ENCODE measurements at regions not wholly inside any gene's neighbourhood (a gene's known extent, or its start where the extent isn't known, plus 50 kb on each side); places are given as distances from the start of the nearest gene placed in this dataset.

DNA sequence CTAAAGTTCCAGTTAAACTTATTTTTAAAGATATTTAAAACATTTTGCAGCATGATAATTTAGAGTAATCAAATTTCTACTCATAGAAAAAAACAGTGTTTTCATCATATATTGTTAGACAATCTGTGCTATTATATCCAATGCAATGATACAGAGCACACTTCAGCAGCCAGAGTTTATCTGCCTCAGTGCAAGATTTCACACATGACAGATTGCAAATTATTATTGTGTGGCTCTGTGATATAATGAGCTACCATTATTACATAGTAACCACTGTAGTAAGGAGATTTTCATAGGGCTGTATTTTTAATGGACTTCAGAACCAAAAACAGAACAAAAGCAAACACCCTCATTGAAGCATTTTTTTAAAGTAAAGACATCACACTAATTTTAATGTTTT is 762.4 kb downstream of the DSC3 start:
- TF ChIP-seq, protein P1, sequence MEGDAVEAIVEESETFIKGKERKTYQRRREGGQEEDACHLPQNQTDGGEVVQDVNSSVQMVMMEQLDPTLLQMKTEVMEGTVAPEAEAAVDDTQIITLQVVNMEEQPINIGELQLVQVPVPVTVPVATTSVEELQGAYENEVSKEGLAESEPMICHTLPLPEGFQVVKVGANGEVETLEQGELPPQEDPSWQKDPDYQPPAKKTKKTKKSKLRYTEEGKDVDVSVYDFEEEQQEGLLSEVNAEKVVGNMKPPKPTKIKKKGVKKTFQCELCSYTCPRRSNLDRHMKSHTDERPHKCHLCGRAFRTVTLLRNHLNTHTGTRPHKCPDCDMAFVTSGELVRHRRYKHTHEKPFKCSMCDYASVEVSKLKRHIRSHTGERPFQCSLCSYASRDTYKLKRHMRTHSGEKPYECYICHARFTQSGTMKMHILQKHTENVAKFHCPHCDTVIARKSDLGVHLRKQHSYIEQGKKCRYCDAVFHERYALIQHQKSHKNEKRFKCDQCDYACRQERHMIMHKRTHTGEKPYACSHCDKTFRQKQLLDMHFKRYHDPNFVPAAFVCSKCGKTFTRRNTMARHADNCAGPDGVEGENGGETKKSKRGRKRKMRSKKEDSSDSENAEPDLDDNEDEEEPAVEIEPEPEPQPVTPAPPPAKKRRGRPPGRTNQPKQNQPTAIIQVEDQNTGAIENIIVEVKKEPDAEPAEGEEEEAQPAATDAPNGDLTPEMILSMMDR (conservative IDR thresholded peaks at IDR 0.05) = no peak
- no peak for DNase-seq (ENCODE audit: extremely low spot score, unreplicated experiment)
- Mint-ChIP-seq H3K36me3 (no peaks in the 10 kb centered on the region), H3K4me1 (ENCODE audit: unreplicated experiment) (no peaks in the 10 kb centered on the region), H3K9me3 (no peaks in the 10 kb centered on the region), H3K27me3 (no peaks in the 10 kb centered on the region), H3K27ac (no peak overlapping the region), H3K4me3 (no peak overlapping the region)

DNA sequence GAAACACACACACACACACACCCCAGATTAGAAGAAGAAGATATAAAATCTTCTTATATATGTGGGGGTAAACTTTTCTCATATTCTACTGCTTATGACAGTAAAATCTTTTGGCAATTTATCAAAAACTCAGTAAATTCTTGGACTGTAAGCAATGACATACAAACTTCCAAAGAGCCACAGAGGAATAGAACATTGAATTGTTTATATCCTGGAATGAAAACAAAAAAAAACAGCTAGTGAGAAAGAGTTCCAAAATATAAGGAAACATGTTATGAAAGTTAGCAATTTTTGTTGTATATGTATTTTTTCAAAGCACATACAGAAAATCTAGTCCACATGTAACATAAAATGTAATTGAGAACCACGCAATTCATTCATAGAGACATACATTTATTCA is 764.9 kb downstream of the DSC3 start:
- Mint-ChIP-seq H3K27me3 (no peaks in the 10 kb centered on the region), H3K4me3 (no peak overlapping the region), H3K36me3 (no peaks in the 10 kb centered on the region), H3K9me3 (no peaks in the 10 kb centered on the region), H3K27ac (no peak overlapping the region), H3K4me1 (ENCODE audit: unreplicated experiment) (no peaks in the 10 kb centered on the region)
- TF ChIP-seq, protein P1 (conservative IDR thresholded peaks at IDR 0.05) = no peak
- no peak for DNase-seq (ENCODE audit: extremely low spot score, unreplicated experiment)

DNA sequence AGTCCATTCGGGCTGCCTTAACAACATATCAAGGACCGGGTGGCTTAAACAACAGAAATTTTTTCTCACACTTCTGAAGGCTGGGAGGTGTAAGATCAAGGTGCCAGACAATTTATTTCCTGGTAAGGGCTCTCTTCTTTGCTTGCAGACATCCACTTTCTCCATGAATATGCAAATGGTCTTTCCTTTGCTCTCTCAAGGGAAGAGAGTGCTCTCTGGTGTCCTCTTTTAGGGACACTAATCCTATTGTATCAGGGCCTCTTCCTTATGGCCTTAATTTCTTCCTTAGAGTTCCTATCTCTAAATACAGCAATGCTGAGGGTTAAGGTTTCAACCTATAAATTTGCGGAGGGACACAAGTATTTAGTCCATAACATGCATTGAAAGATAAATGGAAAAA is 770.8 kb downstream of the DSC3 start:
- no peak for DNase-seq (ENCODE audit: extremely low spot score, unreplicated experiment)
- Mint-ChIP-seq H3K36me3 (no peaks in the 10 kb centered on the region), H3K27ac (no peak overlapping the region), H3K4me3 (no peak overlapping the region), H3K27me3 (no peaks in the 10 kb centered on the region), H3K9me3 (no peaks in the 10 kb centered on the region), H3K4me1 (ENCODE audit: unreplicated experiment) (no peaks in the 10 kb centered on the region)
- TF ChIP-seq, protein P1 (conservative IDR thresholded peaks at IDR 0.05) = no peak

DNA sequence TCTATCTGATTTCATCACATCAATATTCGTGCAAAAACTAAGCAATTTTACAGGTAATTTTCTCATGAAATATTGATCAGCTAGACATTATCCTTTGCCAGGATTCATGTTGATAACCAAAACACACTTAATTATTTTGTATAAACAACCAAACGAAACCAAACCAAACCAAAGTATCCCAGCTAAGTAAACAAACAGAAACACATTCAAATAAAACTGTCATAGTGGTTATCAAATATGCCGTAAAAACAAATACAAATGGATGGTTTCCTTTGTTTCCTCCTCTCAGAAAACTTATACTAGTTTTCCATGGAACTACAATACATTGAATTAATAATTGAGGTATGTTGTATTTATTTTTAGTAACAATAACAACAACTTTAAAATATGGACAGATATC is 777.4 kb downstream of the DSC3 start:
- Mint-ChIP-seq H3K27me3 (no peaks in the 10 kb centered on the region), H3K27ac (no peak overlapping the region), H3K9me3 (no peaks in the 10 kb centered on the region), H3K4me3 (no peak overlapping the region), H3K4me1 (ENCODE audit: unreplicated experiment) (no peaks in the 10 kb centered on the region), H3K36me3 (no peaks in the 10 kb centered on the region)
- DNase-seq (ENCODE audit: extremely low spot score, unreplicated experiment) = no peak
- TF ChIP-seq, protein P1 (conservative IDR thresholded peaks at IDR 0.05) = no peak

DNA sequence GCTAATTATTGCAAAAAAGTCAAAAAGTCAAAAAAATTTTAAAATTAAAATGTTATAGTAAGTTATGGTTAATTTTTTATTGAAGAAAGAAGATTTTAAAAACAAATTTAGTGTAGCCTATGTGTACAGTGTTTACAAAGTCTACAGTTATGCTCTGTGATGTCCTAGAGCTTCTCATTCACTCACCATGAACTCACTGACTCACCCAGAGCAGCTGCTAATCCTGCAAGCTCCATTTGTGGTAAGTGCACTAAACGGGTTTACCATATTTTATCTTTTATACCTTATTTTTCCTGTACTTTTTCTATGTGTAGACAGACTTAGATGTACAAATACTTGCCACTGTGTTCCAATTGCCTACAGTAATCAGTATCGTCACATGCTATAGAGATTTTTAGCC is 788.2 kb downstream of the DSC3 start:
- Mint-ChIP-seq H3K4me1 (ENCODE audit: unreplicated experiment) (no peaks in the 10 kb centered on the region), H3K27ac (no peak overlapping the region), H3K9me3 (no peaks in the 10 kb centered on the region), H3K36me3 (no peaks in the 10 kb centered on the region), H3K27me3 (no peaks in the 10 kb centered on the region), H3K4me3 (no peak overlapping the region)
- no peak for DNase-seq (ENCODE audit: extremely low spot score, unreplicated experiment)
- TF ChIP-seq, protein P1 (conservative IDR thresholded peaks at IDR 0.05) = no peak

DNA sequence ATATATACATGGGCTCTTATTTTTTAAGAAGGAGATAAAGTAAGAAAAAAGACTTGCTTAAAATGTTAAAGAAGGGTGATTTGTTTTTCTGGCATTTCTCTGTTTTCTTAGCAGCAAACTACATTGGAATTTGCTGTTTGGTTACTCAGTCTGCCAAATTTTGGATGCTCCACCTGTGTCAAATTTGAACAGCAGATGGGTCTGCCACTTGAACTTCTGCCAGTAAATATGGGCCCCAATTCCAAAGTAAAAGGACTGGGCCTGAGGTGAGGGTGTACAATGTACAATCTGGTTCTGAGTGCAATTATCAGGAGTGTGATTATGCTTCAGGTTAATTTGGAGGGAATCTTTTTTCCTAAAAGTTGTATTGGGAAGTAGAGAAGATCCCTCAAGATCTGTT is 794.5 kb downstream of the DSC3 start:
- no peaks in the 10 kb centered on the region for H3K4me1 Mint-ChIP-seq (ENCODE audit: unreplicated experiment)
- no peaks in the 10 kb centered on the region for H3K27me3 Mint-ChIP-seq
- TF ChIP-seq, protein P1 (conservative IDR thresholded peaks at IDR 0.05) = no peak
- no peaks in the 10 kb centered on the region for H3K36me3 Mint-ChIP-seq
- no peak for DNase-seq (ENCODE audit: extremely low spot score, unreplicated experiment)
- no peak overlapping the region for H3K27ac Mint-ChIP-seq
- H3K9me3 Mint-ChIP-seq = peaks cover 3% of the 10 kb centered on the region
- H3K4me3 Mint-ChIP-seq = no peak overlapping the region
